Endothelial cell of umbilical vein (primary cell): ENCODE measurements at regions not wholly inside any gene's neighbourhood (a gene's known extent, or its start where the extent isn't known, plus 50 kb on each side); places are given as distances from the start of the nearest gene placed in this dataset.

ENCODE experiments used
- CTCF ChIP-seq, 2 donors: IDR thresholded peaks; 1 replicate in 1 of 2; 2 replicates in 1 of 2; pipeline ENCODE4 v1.5.1; 2011; ENCODE audit warnings: low read length in 2 of 2, mild to moderate bottlenecking in 2 of 2, moderate library complexity in 2 of 2, control low read depth in 1 of 2, inconsistent platforms in 1 of 2, low read depth in 1 of 2; ENCODE audit not compliant: insufficient read depth in 1 of 2; ENCODE audit errors: extremely low read depth in 1 of 2
- EZH2 ChIP-seq: IDR thresholded peaks from 2 replicates; pipeline ENCODE4 v1.6.1; 2012; ENCODE audit warnings: borderline replicate concordance, low read depth, mild to moderate bottlenecking, moderate library complexity, low read length, inconsistent platforms; ENCODE audit not compliant: severe bottlenecking
- FOS ChIP-seq: IDR thresholded peaks from 2 replicates; pipeline ENCODE4 v1.6.1; 2011; ENCODE audit warnings: mild to moderate bottlenecking, low read length, moderate library complexity, borderline replicate concordance; ENCODE audit not compliant: insufficient read depth
- GATA2 ChIP-seq: IDR thresholded peaks from 2 replicates; pipeline ENCODE4 v1.7.0; 2011; ENCODE audit warnings: low read depth, mild to moderate bottlenecking, moderate library complexity, mixed read lengths, low read length; ENCODE audit not compliant: insufficient read length, insufficient read depth
- MYC ChIP-seq: IDR thresholded peaks from one replicate; pipeline ENCODE4 v1.6.1; 2011; ENCODE audit warnings: mild to moderate bottlenecking, low read depth, low read length
- POLR2A ChIP-seq: IDR thresholded peaks from 2 replicates; pipeline ENCODE4 v1.6.1; 2012; ENCODE audit warnings: low read depth, mild to moderate bottlenecking, control low read depth, low read length
- POLR2AphosphoS5 ChIP-seq: IDR thresholded peaks from 2 replicates; pipeline ENCODE4 v1.6.1; 2012; ENCODE audit warnings: low read depth, mild to moderate bottlenecking, control low read depth, low read length, moderate library complexity; ENCODE audit not compliant: insufficient read depth
- TF ChIP-seq, protein P1 (sequence below): IDR thresholded peaks from 2 replicates; pipeline ENCODE4 v1.6.1; 2011; ENCODE audit not compliant: insufficient read depth, insufficient read length

- TF ChIP-seq GATA2 (no peak), CTCF (IDR thresholded peaks at IDR 0.05; ENCODE audit: extremely low read depth in 1 of 2, insufficient read depth in 1 of 2, low read depth in 1 of 2, low read length in 2 of 2) (no peak), POLR2A (no peak), POLR2AphosphoS5 (no peak), EZH2 (no peak), MYC (no peak), FOS (no peak)
- TF ChIP-seq, protein P1, sequence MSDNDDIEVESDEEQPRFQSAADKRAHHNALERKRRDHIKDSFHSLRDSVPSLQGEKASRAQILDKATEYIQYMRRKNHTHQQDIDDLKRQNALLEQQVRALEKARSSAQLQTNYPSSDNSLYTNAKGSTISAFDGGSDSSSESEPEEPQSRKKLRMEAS: no peak
Observed at GRCh38 chrX:42602566-42602965, 175.4 kb downstream of the PPP1R2C start.
